Omental fat pad (tissue), 3 donors: ENCODE measurements at regions not wholly inside any gene's neighbourhood (a gene's known extent, or its start where the extent isn't known, plus 50 kb on each side); places are given as distances from the start of the nearest gene placed in this dataset.

Experiments used
- ATAC-seq: fragments of 150-250 bp; one replicate; pipeline ENCODE4 v1.9.1; 2016; ENCODE audit warnings: mild to moderate bottlenecking, moderate library complexity; ENCODE audit not compliant: low FRiP score
- DNase-seq: peaks from one replicate; pipeline ENCODE4 v3.0.0-alpha.2; 2019; ENCODE audit warnings: low spot score
- TF ChIP-seq, protein P1 (sequence below), 3 donors: fragments of 450-650 bp; IDR thresholded peaks; one replicate each; pipeline ENCODE4 v1.5.1; 2016 to 2017; ENCODE audit warnings: antibody characterized with exemption in 3 of 3, mild to moderate bottlenecking in 3 of 3, moderate library complexity in 2 of 3

DNA sequence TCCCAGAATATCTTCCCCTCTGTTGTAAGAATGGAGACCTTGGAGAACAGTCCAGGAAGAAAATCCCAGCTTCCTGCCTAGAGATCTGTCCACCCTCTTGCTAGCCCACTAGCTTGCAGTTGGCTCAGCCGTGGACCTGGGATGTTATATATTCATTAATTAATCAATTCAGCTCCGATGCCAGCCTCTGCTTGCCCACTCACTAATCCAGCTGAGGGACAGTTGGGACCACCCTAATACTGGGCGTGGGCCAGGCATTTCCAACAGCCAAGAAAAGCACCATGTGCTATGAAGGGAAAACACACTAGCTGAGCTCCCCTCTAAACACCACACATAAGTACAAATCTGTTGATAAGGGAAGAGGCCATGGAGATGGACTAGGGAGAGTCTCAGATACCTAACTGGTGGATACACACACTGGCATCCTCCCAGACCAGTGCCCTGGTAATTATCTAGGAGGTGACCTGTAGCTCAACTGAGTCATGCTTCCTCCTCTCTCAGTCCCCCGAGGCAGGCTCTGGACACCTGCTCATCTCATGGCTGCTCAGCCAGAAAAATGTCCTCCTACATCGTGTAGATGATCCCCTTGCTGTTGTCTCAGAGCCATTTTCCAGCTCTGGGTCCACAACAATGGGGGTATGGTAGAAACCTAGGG lies 78.9 kb downstream of the ANKRD60 start:
- DNase-seq: no peak
- no peak for ATAC-seq
- TF ChIP-seq, protein P1, sequence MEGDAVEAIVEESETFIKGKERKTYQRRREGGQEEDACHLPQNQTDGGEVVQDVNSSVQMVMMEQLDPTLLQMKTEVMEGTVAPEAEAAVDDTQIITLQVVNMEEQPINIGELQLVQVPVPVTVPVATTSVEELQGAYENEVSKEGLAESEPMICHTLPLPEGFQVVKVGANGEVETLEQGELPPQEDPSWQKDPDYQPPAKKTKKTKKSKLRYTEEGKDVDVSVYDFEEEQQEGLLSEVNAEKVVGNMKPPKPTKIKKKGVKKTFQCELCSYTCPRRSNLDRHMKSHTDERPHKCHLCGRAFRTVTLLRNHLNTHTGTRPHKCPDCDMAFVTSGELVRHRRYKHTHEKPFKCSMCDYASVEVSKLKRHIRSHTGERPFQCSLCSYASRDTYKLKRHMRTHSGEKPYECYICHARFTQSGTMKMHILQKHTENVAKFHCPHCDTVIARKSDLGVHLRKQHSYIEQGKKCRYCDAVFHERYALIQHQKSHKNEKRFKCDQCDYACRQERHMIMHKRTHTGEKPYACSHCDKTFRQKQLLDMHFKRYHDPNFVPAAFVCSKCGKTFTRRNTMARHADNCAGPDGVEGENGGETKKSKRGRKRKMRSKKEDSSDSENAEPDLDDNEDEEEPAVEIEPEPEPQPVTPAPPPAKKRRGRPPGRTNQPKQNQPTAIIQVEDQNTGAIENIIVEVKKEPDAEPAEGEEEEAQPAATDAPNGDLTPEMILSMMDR (IDR thresholded peaks at IDR 0.05): no peak

GRCh38 chr20:58148891-58149290 lies 79.6 kb downstream of the ANKRD60 start:
- DNase-seq (no peak), ATAC-seq (no peak)
- TF ChIP-seq, protein P1 (IDR thresholded peaks at IDR 0.05): no peak

- TF ChIP-seq, protein P1 (IDR thresholded peaks at IDR 0.05): no peak
- DNase-seq (no peak), ATAC-seq (no peak)
Measured at GRCh38 chr20:58147628-58148370, 80.7 kb downstream of the ANKRD60 start.

DNA sequence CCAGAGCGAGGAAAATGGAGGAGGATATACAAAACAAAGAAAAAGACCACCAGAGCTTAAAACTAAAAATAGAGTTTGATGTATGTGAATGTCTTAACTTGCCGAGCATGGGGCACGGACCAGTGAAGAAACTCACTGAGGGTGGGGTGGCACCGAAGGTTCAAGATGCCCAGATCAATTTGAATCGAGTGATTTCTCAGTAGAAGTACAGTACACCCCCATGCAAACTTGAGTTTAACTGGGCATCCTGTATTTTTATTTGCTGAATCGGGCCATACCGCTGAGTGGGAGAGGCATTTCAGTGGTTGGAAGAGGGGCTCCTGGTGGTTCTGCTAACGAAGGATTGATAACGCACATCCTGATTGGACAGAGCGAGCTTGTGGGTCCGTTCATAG lies 81.7 kb downstream of the ANKRD60 start:
- ATAC-seq (no peak), DNase-seq (no peak)
- TF ChIP-seq, protein P1 (IDR thresholded peaks at IDR 0.05): no peak

- ATAC-seq: no peak
- TF ChIP-seq, protein P1 (IDR thresholded peaks at IDR 0.05): no peak
Measured at GRCh38 chr20:58146081-58146745, 82.2 kb downstream of the ANKRD60 start.

DNA sequence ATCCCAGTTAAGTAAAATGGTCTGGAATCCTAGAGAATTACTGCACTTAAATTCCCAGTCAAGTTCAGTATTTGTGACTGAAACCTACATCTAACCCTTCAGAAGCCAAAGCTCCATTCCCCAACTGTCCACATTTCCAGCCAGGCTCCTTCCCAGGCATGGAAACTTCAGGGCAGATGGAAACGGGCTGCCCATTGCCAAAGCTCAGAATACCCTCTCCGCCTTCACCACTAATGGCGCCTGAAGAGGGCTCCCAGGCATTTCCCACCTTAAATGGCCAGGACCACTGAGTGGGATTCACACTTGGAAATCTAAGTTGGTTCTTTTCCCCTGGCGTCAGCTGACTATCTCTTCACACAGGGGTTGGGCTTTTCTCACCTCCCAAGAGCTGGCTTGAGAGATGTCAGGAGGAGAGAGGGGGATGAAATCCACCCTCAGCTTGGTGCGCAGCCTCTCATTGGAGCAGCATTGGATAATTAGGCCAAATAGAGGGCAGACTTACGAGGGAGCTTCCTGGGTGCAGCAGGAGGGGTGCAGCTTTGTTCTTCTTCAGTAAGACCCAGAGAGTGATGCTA lies 82.9 kb downstream of the ANKRD60 start:
- TF ChIP-seq, protein P1 (IDR thresholded peaks at IDR 0.05): no peak
- ATAC-seq (no peak), DNase-seq (no peak)

More at GRCh38 chr20:58146081-58146745, 82.2 kb downstream of the ANKRD60 start:
- no peak for DNase-seq
